NCI-H128 (cell line): ENCODE measurements at regions not wholly inside any gene's neighbourhood (a gene's known extent, or its start where the extent isn't known, plus 50 kb on each side); places are given as distances from the start of the nearest gene placed in this dataset.

Experiments
- DNase-seq: peaks from one replicate; lab custom pipeline; 2025; ENCODE audit not compliant: unreplicated experiment; lab: John Stamatoyannopoulos, UW

- no peak for DNase-seq
These were observed 157.1 kb downstream of the TLE1 start for GRCh38 chr9:81532251-81532650.

DNA sequence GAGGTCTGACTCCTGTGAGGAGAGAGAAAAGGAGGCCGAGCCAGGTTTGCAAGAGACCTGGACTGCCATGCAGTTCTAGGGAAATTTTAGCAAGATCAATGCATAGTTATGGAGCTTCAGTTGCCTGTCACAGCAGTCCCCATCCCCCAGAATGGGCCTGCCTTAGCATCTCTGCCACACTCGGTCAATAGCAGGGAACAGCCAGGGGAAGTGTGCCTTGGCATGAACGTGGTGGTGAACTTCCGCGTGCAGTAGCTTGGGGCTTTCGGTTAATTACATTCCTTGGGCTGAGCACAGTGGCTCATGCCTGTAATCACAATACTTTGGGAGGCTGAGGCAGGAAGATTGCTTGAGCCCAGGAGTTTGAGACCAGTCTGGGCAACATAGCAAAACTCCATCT is 157.8 kb downstream of the TLE1 start:
- DNase-seq, result no peak

DNA sequence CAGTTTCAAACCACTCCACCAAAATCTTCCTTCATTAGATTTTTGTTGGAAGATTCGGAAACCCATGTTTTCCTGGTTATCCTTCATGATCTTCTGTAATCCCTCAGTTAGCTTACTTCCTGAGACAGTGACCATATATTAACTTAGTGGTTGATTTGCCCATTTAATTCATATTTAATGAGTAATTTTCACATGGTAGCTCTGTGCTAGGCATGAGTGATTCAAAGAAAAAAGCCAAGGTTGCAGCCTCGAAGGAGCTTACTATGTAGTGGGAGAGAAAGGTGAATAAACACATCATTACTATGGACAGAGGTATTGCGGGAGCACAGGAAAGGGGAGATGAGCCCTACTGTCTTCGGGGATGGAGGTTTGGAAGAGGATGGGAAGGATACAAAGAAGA is 158.5 kb downstream of the TLE1 start:
- DNase-seq, result no peak

DNA sequence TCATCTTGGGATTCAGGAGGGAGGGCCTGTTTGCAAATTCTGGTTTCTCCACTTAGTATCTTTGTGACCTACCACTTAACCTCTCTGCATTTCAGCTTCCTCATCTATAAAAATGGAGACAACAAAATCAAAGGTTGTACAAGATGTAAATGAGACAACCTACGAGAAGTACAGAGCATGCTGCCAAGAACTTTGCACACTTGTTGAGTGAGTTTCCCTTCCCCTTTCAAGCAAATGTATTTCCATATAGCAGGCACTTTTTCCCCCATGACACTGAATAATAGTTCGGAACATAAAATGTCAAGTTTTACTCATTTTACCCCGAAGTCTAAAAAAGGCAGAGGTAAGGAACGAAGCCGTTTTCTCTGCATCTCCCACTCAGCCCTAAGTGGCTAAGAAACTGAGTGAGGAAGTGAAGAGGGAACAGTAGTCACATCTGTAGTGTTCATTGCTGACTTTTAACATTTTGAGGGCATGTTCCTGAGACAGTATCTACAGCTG is 159.0 kb downstream of the TLE1 start:
- no peak for DNase-seq

GRCh38 chr9:81529556-81530193 is 159.7 kb downstream of the TLE1 start:
- no peak for DNase-seq

DNA sequence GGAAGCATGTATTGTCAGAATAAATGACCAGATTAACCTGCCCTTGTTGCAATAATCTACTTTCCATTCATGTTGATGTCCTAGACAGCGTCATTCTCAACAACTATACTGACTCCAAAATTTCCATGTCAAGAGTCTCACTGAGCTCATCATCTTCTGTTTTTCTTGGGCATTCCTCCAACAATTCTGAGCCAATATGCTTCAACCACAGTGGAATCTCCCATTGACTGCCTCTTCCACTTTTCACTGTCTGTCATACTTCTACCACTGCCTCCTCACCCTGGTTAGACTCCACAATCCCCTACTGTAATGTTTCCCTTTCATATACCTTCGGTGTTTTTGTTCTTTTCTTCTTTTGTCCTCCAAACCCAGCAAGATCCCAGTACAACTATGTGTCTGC is 162.8 kb downstream of the TLE1 start:
- DNase-seq, result no peak

DNA sequence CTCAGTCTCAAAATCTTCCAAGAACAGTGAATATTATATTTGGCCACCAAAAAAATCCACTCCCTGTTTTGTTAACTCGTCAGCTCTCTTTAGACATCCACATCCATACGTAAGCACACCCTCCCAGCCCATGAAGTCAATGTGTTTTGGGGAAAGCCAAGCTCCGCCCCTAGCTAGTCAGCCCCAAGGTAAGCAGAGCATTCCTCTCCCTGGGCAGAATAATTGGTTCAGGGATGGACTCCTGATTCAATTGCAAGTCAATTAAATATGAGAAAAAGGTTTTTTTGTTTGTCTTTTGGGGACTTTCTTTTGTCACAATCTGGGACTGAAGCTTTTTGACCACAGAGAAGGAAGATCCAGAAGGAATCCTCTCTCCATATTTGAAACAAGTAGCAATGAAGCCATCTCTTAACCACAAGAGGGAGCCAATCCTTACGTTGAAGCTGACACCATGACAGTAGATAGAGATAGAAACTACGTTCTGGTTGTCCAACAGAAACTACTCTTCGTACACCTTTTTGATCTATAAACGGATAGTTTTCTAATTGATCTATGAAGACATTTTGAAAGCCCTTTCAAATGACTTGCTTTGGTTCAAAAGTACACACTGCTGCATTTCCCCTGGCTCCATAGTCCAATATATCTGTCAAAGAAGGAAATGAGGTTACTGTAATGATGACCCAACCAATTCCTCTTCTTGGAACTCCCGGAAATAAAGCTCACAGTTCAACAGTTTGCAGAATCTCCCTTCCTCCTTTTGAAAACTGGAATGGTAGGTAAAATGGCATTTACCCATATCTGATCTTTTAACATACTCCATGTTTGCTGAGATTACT is 166.4 kb downstream of the TLE1 start:
- no peak for DNase-seq

- no peak for DNase-seq
These were observed 167.5 kb downstream of the TLE1 start for GRCh38 chr9:81521892-81522291.

- DNase-seq, result no peak
These were observed 169.4 kb downstream of the TLE1 start for GRCh38 chr9:81519816-81520495.

DNA sequence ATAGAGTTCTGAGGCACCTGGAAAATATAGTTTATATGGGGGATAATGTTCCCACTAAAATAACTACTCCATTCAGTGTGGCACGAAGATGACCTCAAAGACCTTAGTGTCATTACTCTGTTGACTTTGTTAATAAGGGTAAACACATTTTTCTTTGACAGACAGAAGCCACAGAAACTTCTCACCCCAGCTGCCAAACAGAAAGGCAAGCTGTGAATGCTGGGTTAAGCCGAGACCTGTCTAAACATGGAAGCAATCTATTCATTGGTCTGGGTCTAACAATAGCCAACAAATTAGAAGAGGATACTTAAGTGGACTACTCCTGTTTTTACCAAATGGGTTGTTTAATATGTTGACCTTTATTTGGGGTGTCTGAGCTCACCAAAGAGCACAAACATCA is 171.4 kb downstream of the TLE1 start:
- DNase-seq, result no peak

GRCh38 chr9:81513059-81513458 is 176.3 kb downstream of the TLE1 start:
- DNase-seq, result no peak

DNA sequence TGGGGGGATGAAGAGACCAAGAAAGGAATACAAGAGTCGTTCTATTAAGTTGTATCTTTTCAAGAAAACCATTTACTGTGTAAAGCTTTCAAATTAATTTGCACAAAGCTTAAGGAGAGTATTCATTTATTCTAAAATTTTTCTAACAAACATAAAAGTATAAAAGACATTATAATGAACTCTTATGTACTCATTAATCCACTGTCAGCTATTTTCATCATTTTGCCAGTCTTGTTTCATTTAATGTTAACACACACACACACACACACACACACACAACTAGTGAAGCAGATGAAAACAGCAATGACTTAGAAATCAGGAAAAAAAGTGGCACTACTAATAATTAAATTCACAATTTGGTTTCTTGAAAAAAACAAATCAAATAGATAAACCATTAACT is 176.7 kb downstream of the TLE1 start:
- DNase-seq, result no peak

DNA sequence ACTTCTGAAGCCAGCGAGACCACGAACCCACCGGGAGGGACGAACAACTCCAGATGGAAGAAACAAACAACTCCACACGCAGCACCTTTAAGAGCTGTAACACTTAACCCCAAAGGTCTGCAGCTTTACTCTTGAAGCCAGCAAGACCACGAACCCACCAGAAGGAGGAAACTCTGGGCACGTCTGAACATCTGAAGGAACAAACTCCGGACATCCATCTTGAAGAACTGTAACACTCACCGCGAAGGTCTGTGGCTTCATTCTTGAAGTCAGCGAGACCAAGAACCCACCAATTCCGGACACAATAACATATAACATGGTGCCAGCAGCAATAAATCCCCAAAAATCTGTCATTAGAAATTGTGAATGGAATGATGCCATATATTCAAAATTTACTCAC is 180.9 kb downstream of the TLE1 start:
- DNase-seq, result no peak

DNA sequence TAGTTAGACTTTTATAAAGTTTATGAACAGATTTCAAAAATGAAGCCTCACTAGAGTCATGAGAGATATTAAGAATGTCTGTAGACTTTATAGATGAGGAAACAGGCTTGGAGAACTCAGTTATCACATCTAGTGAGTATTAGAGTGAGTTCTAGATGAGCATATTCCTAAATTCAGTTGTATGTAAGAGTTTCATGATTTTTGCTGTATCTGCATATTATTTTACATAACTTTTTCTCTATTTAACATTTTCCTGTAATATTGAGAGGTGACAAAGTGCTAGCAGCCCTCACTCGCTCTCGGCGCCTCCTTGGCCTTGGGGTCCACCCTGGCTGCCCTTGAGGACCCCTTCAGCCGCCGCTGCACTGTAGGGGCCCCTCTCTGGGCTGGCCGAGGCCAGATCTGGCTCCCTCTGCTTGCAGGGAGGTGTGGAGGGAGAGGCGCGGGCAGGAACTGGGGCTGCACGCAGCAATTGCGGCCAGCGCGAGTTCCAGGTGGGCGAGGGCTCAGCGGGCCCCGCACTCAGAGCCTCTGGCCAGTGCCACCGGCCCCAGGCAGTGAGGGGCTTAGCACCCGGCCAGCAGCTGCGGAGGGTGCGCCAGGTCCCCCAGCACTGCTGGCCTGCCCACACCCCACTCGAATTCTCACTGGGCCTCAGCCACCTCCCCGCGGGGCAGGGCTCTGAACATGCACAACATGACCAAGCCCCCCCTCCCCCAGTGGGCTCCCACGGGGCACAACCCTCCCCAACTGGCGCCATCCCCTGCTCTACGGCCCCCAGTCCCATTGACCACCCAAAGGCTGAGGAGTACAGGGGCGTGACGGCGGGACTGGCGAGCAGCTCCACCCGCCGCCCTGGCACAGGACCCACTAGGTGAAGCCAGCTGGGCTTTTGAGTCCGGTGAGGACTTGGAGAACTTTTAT is 182.1 kb downstream of the TLE1 start:
- no peak for DNase-seq

DNA sequence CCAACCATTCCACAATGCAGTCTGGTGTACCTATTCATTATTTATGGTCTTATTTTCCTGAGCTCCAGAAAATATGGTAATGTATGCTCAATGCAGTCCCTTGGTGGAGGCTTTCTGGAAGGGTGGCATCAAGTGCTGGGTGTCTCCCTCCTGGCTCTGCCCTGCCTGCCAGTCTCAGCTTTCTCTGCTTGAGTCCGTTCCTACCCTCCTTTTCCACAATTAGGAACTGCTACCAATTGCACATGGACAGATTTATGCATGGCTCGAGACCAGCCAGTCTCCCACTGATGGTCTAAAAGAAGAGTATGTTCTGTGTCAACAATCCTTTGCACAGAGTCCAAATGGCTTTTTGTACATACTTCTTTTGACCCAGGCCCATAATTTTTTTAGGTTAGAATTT is 189.8 kb downstream of the TLE1 start:
- DNase-seq, result no peak

- DNase-seq, result no peak
These were observed 190.3 kb downstream of the TLE1 start for GRCh38 chr9:81499021-81499454.

DNA sequence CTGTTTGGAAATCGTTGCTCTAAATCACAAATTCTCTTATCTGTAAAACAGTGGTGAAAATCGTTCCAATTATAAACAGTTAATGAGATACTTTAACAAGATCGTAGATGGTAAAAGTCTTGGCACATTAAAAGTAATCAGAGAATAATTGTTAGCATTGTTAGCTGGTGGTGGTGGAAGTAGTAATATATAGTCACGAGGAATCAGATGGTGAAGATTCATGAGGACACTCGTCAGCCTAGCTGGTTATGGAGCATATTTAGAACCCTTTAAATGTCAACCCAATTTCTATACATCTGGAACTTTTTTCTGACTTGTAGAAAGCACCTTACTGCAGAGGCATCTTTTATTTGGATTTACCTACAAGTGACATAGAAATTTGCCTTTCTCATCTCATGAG is 190.8 kb downstream of the TLE1 start:
- no peak for DNase-seq

DNA sequence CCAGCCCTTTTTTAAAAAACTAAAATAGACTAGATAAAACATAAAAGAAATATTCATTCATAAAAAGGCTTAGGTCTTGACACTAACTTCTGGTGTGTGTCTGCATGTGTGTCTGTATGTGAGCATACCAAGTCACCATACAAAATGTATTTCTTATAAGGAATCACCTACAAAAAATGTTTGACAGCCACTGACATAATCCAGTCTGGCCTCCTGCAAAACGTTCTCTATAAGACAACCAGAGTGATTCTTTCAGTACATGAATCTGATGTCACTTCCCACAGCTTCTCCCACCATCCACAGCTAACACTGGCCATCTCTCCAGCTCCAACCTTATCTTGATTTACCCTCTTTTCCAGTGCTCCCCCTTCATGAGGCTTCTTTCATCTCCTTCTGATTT is 192.3 kb downstream of the TLE1 start:
- no peak for DNase-seq

- DNase-seq, result no peak
These were observed 196.5 kb downstream of the TLE1 start for GRCh38 chr9:81492710-81493447.
